ENCODE measurements at regions not wholly inside any gene's neighbourhood (a gene's known extent, or its start where the extent isn't known, plus 50 kb on each side); places are given as distances from the start of the nearest gene placed in this dataset.

- TF ChIP-seq, protein P1, sequence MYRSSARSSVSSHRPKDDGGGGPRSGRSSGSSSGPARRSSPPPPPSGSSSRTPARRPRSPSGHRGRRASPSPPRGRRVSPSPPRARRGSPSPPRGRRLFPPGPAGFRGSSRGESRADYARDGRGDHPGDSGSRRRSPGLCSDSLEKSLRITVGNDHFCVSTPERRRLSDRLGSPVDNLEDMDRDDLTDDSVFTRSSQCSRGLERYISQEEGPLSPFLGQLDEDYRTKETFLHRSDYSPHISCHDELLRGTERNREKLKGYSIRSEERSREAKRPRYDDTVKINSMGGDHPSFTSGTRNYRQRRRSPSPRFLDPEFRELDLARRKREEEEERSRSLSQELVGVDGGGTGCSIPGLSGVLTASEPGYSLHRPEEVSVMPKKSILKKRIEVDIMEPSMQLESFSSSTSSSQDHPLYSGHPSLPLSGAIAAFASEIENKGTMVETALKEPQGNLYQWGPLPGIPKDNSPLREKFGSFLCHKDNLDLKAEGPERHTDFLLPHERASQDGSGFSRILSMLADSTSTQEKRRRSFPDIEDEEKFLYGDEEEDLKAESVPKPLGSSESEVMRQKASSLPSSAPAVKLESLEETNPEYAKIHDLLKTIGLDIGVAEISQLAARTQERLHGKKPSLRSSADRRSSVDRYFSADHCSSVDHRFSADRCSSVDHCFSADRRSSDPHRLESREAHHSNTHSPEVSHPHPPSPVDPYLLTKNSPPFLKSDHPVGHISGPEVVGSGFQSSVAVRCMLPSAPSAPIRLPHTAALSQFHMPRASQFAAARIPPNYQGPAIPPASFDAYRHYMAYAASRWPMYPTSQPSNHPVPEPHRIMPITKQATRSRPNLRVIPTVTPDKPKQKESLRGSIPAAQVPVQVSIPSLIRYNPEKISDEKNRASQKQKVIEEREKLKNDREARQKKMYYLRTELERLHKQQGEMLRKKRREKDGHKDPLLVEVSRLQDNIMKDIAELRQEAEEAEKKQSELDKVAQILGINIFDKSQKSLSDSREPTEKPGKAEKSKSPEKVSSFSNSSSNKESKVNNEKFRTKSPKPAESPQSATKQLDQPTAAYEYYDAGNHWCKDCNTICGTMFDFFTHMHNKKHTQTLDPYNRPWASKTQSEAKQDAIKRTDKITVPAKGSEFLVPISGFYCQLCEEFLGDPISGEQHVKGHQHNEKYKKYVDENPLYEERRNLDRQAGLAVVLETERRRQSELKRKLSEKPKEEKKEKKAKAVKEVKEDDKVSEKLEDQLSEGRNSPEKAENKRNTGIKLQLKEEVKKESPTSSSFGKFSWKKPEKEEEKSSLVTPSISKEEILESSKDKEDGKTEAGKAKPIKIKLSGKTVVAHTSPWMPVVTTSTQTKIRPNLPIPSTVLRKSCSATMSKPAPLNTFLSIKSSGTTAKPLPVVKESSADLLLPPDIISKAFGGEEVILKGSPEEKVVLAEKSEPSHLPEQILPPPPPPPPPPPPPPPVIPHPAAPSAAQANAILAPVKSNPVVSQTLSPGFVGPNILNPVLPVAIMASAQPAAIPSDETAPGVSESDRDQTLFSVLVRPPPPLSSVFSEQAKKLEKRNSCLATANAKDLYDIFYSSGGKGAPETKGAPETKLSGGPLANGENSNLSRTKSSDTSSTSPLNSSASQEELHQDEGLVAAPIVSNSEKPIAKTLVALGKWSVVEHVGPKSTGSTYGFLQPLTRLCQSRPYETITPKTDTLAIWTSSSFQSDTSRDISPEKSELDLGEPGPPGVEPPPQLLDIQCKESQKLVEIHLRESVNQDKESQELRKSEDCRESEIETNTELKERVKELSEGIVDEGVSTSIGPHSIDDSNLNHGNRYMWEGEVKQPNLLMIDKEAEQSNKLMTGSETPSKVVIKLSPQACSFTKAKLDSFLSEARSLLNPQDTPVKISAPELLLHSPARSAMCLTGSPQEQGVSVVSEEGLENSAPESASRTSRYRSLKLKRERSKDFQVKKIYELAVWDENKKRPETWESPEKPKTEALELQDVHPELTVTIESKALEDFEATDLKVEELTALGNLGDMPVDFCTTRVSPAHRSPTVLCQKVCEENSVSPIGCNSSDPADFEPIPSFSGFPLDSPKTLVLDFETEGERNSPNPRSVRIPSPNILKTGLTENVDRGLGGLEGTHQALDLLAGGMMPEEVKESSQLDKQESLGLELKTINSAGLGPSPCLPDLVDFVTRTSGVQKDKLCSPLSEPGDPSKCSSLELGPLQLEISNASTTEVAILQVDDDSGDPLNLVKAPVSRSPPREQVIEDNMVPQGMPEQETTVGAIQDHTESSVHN (CRISPR knock-in tag; IDR thresholded peaks at IDR 0.05): no peak
- TF ChIP-seq, protein P2, sequence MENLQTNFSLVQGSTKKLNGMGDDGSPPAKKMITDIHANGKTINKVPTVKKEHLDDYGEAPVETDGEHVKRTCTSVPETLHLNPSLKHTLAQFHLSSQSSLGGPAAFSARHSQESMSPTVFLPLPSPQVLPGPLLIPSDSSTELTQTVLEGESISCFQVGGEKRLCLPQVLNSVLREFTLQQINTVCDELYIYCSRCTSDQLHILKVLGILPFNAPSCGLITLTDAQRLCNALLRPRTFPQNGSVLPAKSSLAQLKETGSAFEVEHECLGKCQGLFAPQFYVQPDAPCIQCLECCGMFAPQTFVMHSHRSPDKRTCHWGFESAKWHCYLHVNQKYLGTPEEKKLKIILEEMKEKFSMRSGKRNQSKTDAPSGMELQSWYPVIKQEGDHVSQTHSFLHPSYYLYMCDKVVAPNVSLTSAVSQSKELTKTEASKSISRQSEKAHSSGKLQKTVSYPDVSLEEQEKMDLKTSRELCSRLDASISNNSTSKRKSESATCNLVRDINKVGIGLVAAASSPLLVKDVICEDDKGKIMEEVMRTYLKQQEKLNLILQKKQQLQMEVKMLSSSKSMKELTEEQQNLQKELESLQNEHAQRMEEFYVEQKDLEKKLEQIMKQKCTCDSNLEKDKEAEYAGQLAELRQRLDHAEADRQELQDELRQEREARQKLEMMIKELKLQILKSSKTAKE (CRISPR knock-in tag; IDR thresholded peaks at IDR 0.05; ENCODE audit: borderline replicate concordance): no peak
- TF ChIP-seq, protein P3, sequence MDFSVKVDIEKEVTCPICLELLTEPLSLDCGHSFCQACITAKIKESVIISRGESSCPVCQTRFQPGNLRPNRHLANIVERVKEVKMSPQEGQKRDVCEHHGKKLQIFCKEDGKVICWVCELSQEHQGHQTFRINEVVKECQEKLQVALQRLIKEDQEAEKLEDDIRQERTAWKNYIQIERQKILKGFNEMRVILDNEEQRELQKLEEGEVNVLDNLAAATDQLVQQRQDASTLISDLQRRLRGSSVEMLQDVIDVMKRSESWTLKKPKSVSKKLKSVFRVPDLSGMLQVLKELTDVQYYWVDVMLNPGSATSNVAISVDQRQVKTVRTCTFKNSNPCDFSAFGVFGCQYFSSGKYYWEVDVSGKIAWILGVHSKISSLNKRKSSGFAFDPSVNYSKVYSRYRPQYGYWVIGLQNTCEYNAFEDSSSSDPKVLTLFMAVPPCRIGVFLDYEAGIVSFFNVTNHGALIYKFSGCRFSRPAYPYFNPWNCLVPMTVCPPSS (IDR thresholded peaks at IDR 0.05): no peak
- no peak for TF ChIP-seq ZSCAN29 (CRISPR knock-in tag; conservative IDR thresholded peaks at IDR 0.05)
- no peak for TF ChIP-seq ZNF18 (CRISPR knock-in tag; IDR thresholded peaks at IDR 0.05; ENCODE audit: insufficient replicate concordance)
- no peak for TF ChIP-seq EP300 (IDR thresholded peaks at IDR 0.05; ENCODE audit: low read depth in 2 of 2, low read length in 2 of 2)
- no peak for TF ChIP-seq EP300 (CRISPR knock-in tag; IDR thresholded peaks at IDR 0.05; ENCODE audit: borderline replicate concordance)
These were observed 323.9 kb downstream of the SV2B start (continued) for GRCh38 chr15:91424001-91424400.

All from HepG2 (cell line).